Astrocyte (in vitro differentiated cells and primary cell): ENCODE measurements at regions not wholly inside any gene's neighbourhood (a gene's known extent, or its start where the extent isn't known, plus 50 kb on each side); places are given as distances from the start of the nearest gene placed in this dataset.

ENCODE experiments used
- DNase-seq: peaks from one replicate; pipeline ENCODE4 v3.0.0-alpha.2; 2010; ENCODE audit warnings: low read depth
- FAIRE-seq: peaks from 2 replicates; lab custom pipeline; 2011; peaks lifted over from hg19 to GRCh38; lab: Jason Lieb, UNC
- H2AFZ ChIP-seq: 2 replicates; pipeline ENCODE4 v1.6.0; 2012; ENCODE audit warnings: low read depth, low read length, inconsistent platforms
- H3K27ac ChIP-seq: 2 replicates; pipeline ENCODE4 v1.5.1; 2011; ENCODE audit warnings: low read depth, low read length, inconsistent platforms
- H3K27me3 ChIP-seq: 2 replicates; pipeline ENCODE4 v1.6.0; 2011; ENCODE audit warnings: low read length, inconsistent platforms; ENCODE audit not compliant: insufficient read depth
- H3K36me3 ChIP-seq: 2 replicates; pipeline ENCODE4 v1.5.1; 2011; ENCODE audit warnings: low read length, inconsistent platforms; ENCODE audit not compliant: insufficient read depth
- H3K4me1 ChIP-seq: 2 replicates; pipeline ENCODE4 v1.5.1; 2011; ENCODE audit warnings: low read length, inconsistent platforms; ENCODE audit not compliant: insufficient read depth
- H3K4me2 ChIP-seq: 2 replicates; pipeline ENCODE4 v1.6.0; 2012; ENCODE audit warnings: low read length, inconsistent platforms
- H3K4me3 ChIP-seq: 2 replicates; pipeline ENCODE4 v1.5.1; 2011; ENCODE audit warnings: low read depth, mild to moderate bottlenecking, low read length, inconsistent platforms; ENCODE audit not compliant: insufficient read depth
- H3K79me2 ChIP-seq: 2 replicates; pipeline ENCODE4 v1.6.0; 2012; ENCODE audit warnings: mild to moderate bottlenecking, low read length, inconsistent platforms; ENCODE audit not compliant: insufficient read depth
- H3K9ac ChIP-seq: 2 replicates; pipeline ENCODE4 v1.6.0; 2012; ENCODE audit warnings: mild to moderate bottlenecking, low read length, inconsistent platforms
- H3K9me3 ChIP-seq: 2 replicates; pipeline ENCODE4 v1.5.1; 2012; ENCODE audit warnings: low read depth, mild to moderate bottlenecking, low read length, inconsistent platforms; ENCODE audit not compliant: insufficient read depth
- H4K20me1 ChIP-seq: 2 replicates; pipeline ENCODE4 v1.6.0; 2012; ENCODE audit warnings: low read length, inconsistent platforms; ENCODE audit not compliant: insufficient read depth
- H3K27ac Mint-ChIP-seq: one replicate; pipeline ENCODE4 v1.8.0; 2021; ENCODE audit warnings: mild to moderate bottlenecking, mixed read lengths; ENCODE audit not compliant: unreplicated experiment
- H3K27me3 Mint-ChIP-seq: one replicate; pipeline ENCODE4 v1.8.0; 2021; ENCODE audit warnings: low read depth, mixed read lengths; ENCODE audit not compliant: unreplicated experiment
- H3K36me3 Mint-ChIP-seq: one replicate; pipeline ENCODE4 v1.8.0; 2021; ENCODE audit warnings: low read depth, mixed read lengths; ENCODE audit not compliant: unreplicated experiment
- H3K4me1 Mint-ChIP-seq: one replicate; pipeline ENCODE4 v1.8.0; 2021; ENCODE audit warnings: low read depth, mixed read lengths; ENCODE audit not compliant: unreplicated experiment
- H3K4me3 Mint-ChIP-seq: one replicate; pipeline ENCODE4 v1.8.0; 2021; ENCODE audit warnings: mild to moderate bottlenecking, moderate library complexity, mixed read lengths; ENCODE audit not compliant: unreplicated experiment
- H3K9me3 Mint-ChIP-seq: one replicate; pipeline ENCODE4 v1.8.0; 2021; ENCODE audit warnings: mild to moderate bottlenecking, mixed read lengths; ENCODE audit not compliant: unreplicated experiment
- EZH2 ChIP-seq: IDR thresholded peaks from 2 replicates; pipeline ENCODE4 v1.6.1; 2012; ENCODE audit warnings: mild to moderate bottlenecking, low read length, inconsistent platforms; ENCODE audit not compliant: insufficient read depth
- TF ChIP-seq, protein P1 (sequence below): IDR thresholded peaks from 2 replicates; pipeline ENCODE4 v1.5.1; 2011; ENCODE audit warnings: low read depth, mild to moderate bottlenecking, inconsistent platforms, low read length, moderate library complexity; ENCODE audit not compliant: insufficient read depth

DNA sequence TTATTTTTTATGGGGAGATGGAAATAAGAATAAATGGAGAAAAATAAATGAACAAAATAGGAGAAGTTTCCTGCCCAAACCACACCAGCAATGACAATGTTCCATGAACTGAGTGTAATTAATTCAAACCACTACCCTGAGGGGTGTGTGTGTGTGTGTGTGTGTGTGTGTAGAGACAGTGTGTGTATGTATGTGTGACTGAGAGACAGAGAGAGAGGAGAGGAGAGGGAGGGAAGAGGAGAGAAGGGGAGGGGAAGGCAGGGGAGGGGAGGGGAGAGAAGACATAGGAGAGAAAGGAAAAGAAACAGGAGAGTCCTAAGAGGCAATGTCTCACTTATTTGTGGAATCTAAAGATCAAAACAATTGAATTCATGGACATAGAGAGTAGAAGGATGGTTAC lies 65.0 kb upstream of the POU2AF1 start:
- TF ChIP-seq, protein P1, sequence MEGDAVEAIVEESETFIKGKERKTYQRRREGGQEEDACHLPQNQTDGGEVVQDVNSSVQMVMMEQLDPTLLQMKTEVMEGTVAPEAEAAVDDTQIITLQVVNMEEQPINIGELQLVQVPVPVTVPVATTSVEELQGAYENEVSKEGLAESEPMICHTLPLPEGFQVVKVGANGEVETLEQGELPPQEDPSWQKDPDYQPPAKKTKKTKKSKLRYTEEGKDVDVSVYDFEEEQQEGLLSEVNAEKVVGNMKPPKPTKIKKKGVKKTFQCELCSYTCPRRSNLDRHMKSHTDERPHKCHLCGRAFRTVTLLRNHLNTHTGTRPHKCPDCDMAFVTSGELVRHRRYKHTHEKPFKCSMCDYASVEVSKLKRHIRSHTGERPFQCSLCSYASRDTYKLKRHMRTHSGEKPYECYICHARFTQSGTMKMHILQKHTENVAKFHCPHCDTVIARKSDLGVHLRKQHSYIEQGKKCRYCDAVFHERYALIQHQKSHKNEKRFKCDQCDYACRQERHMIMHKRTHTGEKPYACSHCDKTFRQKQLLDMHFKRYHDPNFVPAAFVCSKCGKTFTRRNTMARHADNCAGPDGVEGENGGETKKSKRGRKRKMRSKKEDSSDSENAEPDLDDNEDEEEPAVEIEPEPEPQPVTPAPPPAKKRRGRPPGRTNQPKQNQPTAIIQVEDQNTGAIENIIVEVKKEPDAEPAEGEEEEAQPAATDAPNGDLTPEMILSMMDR = no peak
- H4K20me1 ChIP-seq = no peaks in the 10 kb centered on the region
- Mint-ChIP-seq H3K27ac (no peak overlapping the region), H3K27me3 (peaks cover 13% of the 10 kb centered on the region), H3K9me3 (no peaks in the 10 kb centered on the region), H3K36me3 (no peaks in the 10 kb centered on the region), H3K4me3 (no peak overlapping the region), H3K4me1 (peaks cover 16% of the 10 kb centered on the region)
- no peak overlapping the region for H3K4me2 ChIP-seq
- FAIRE-seq = no peak
- DNase-seq = no peak
- no peak overlapping the region for H2AFZ ChIP-seq
- H3K36me3 ChIP-seq = no peaks in the 10 kb centered on the region
- H3K4me3 ChIP-seq = no peak overlapping the region
- no peaks in the 10 kb centered on the region for H3K79me2 ChIP-seq
- no peak overlapping the region for H3K27ac ChIP-seq
- no peak overlapping the region for H3K9ac ChIP-seq
- H3K27me3 ChIP-seq = peaks cover 7% of the 10 kb centered on the region
- H3K9me3 ChIP-seq = no peaks in the 10 kb centered on the region
- no peaks in the 10 kb centered on the region for H3K4me1 ChIP-seq

DNA sequence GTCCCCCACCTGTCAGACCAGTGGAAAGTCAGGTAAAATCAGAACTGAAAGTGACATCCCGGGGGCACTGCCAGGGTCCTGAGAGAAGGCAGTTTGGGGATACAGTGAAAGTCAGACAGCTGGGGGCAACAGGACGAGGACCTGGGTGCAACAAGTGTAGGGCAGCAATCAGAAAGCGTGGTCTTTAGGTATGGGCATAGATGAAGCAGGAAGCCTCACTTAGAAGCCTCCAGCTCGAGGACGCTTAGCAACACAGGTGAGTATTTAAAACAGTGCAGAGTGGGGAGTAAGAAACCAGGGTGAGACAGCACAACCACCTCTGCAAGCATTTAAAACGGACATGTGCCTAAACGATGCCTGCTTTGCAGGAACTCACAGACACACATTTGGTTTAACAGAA lies 64.6 kb upstream of the POU2AF1 start:
- Mint-ChIP-seq H3K27me3 (peaks cover 15% of the 10 kb centered on the region), H3K27ac (no peak overlapping the region), H3K9me3 (no peaks in the 10 kb centered on the region), H3K4me1 (peaks cover 16% of the 10 kb centered on the region), H3K36me3 (no peaks in the 10 kb centered on the region), H3K4me3 (no peak overlapping the region)
- Histone ChIP-seq H2AFZ (no peak overlapping the region), H3K27me3 (peaks cover 7% of the 10 kb centered on the region), H3K27ac (no peak overlapping the region), H3K4me3 (no peak overlapping the region), H3K4me1 (no peaks in the 10 kb centered on the region), H3K9ac (no peak overlapping the region), H3K36me3 (no peaks in the 10 kb centered on the region), H3K4me2 (no peak overlapping the region), H4K20me1 (no peaks in the 10 kb centered on the region), H3K79me2 (no peaks in the 10 kb centered on the region), H3K9me3 (no peaks in the 10 kb centered on the region)
- FAIRE-seq (no peak), DNase-seq (no peak)
- TF ChIP-seq EZH2 = no peak
- TF ChIP-seq, protein P1 = no peak

DNA sequence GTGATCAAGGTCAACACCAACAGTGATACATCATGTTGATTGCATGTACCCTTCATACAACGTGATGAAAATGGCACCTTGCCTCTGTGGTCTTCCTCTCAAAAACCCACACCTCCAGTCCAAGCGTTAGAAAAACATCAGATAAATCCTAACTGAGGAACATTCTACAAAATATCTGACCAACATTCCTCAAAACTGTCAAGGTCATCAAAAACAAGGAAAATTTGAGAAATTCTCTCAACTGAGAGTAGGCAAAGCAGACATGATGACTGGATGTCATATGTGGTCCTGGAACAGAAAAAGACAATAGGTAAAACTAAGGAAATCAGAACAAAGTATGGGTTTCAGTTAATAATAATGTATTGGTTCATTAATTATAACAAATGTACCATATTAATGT lies 64.0 kb upstream of the POU2AF1 start:
- H3K79me2 ChIP-seq = no peaks in the 10 kb centered on the region
- TF ChIP-seq, protein P1 = no peak
- no peak for TF ChIP-seq EZH2
- H3K4me1 ChIP-seq = no peaks in the 10 kb centered on the region
- H3K9me3 ChIP-seq = no peaks in the 10 kb centered on the region
- H3K4me2 ChIP-seq = no peak overlapping the region
- no peak for FAIRE-seq
- no peak overlapping the region for H3K9ac ChIP-seq
- no peak for DNase-seq
- no peak overlapping the region for H3K4me3 ChIP-seq
- H3K27ac Mint-ChIP-seq = no peak overlapping the region
- peaks cover 16% of the 10 kb centered on the region for H3K4me1 Mint-ChIP-seq
- no peaks in the 10 kb centered on the region for H4K20me1 ChIP-seq
- H3K36me3 Mint-ChIP-seq = no peaks in the 10 kb centered on the region
- peaks cover 7% of the 10 kb centered on the region for H3K27me3 ChIP-seq
- peaks cover 17% of the 10 kb centered on the region for H3K27me3 Mint-ChIP-seq
- no peaks in the 10 kb centered on the region for H3K9me3 Mint-ChIP-seq
- no peak overlapping the region for H2AFZ ChIP-seq
- no peak overlapping the region for H3K27ac ChIP-seq
- H3K36me3 ChIP-seq = no peaks in the 10 kb centered on the region
- H3K4me3 Mint-ChIP-seq = no peak overlapping the region
